Ascending aorta (tissue), 2 donors: ENCODE measurements at regions not wholly inside any gene's neighbourhood (a gene's known extent, or its start where the extent isn't known, plus 50 kb on each side); places are given as distances from the start of the nearest gene placed in this dataset.

Experiments
- DNase-seq, 2 donors: peaks; one replicate each; pipeline ENCODE4 v3.0.0-alpha.2; 2019; ENCODE audit warnings: low spot score in 2 of 2
- H3K27ac ChIP-seq, 2 donors: fragments of 200-600 bp; sonication (generic); one replicate each; pipeline ENCODE4 v1.5.1; 2016 to 2017; ENCODE audit warnings: mild to moderate bottlenecking in 1 of 2
- H3K27me3 ChIP-seq: fragments of 200-600 bp; sonication (generic); one replicate; pipeline ENCODE4 v1.5.1; 2017
- H3K36me3 ChIP-seq, 2 donors: fragments of 200-600 bp; sonication (generic); one replicate each; pipeline ENCODE4 v1.5.1; 2016
- H3K4me1 ChIP-seq, 2 donors: fragments of 200-600 bp; sonication (generic); one replicate each; pipeline ENCODE4 v1.5.1; 2016 to 2017; ENCODE audit warnings: mild to moderate bottlenecking in 1 of 2
- H3K4me3 ChIP-seq, 2 donors: fragments of 200-600 bp; sonication (generic); one replicate each; pipeline ENCODE4 v1.5.1; 2016 to 2017; ENCODE audit warnings: mild to moderate bottlenecking in 1 of 2
- H3K9me3 ChIP-seq, 2 donors: fragments of 200-600 bp; sonication (generic); one replicate each; pipeline ENCODE4 v1.5.1; 2016
- CTCF ChIP-seq, 3 experiments: fragments of 200-600 bp in 2 of 3; fragments of 450-650 bp in 1 of 3; sonication (generic) in 2 of 3; IDR thresholded peaks; one replicate each; pipeline ENCODE4 v1.5.1; 2016 to 2019; ENCODE audit warnings: antibody characterized with exemption in 3 of 3, mild to moderate bottlenecking in 1 of 3, moderate library complexity in 1 of 3
- intact Hi-C: fragments of 100-400 bp; cut with DNase I; formaldehyde crosslinking; loops from one replicate; pipeline ENCODE4 v1.15.1; 2023

GRCh38 chr7:81221527-81222217 is 302.8 kb upstream of the SEMA3C start:
- intact Hi-C loops, result no loop called here
- no peak overlapping the region for H3K27ac ChIP-seq
- no peaks in the 10 kb centered on the region for H3K36me3 ChIP-seq
- H3K9me3 ChIP-seq, result peaks cover 0 to 7% of the 10 kb centered on the region in 2 donors
- no peak for TF ChIP-seq CTCF (IDR thresholded peaks at IDR 0.05)
- DNase-seq, result no peak
- no peaks in the 10 kb centered on the region for H3K4me1 ChIP-seq
- no peaks in the 10 kb centered on the region for H3K27me3 ChIP-seq
- H3K4me3 ChIP-seq, result no peak overlapping the region

DNA sequence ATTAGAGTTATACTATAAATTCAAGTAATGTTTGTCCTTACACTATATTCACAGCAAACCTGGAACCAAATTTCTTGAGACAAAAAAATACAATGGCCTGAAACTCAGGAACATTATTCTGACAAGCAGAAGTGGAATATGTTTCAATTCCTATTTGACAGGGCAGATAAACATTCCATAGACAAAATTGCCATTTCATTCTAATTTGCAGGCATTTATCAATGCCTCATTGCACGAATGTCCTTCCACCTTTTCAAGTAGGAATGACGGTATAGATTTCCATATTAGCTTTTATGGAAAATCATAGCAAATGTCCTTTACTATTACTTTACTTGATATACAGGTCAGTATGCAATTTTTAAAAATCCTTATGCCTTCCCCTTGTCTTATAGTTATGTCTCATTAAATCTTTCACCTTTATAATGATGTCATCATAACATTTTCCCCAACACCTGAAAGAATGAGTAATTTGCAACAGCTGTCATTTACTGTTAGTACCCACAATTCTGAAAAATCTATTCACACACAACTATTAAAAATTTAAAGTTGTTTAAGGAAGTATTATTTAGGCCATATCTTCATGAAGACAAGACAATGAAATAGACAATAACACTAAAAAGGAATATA is 299.7 kb upstream of the SEMA3C start:
- H3K9me3 ChIP-seq, result no peaks in the 10 kb centered on the region
- no peak overlapping the region for H3K4me3 ChIP-seq
- TF ChIP-seq CTCF (IDR thresholded peaks at IDR 0.05), result no peak
- H3K27me3 ChIP-seq, result no peaks in the 10 kb centered on the region
- no peaks in the 10 kb centered on the region for H3K4me1 ChIP-seq
- intact Hi-C loops, result no loop called here
- DNase-seq, result no peak
- H3K36me3 ChIP-seq, result no peaks in the 10 kb centered on the region
- H3K27ac ChIP-seq, result no peak overlapping the region

GRCh38 chr7:81213394-81213793 is 294.5 kb upstream of the SEMA3C start:
- Histone ChIP-seq H3K9me3 (no peaks in the 10 kb centered on the region), H3K27ac (no peak overlapping the region), H3K4me3 (no peak overlapping the region), H3K27me3 (no peaks in the 10 kb centered on the region), H3K4me1 (peaks cover 2 to 6% of the 10 kb centered on the region in 2 donors), H3K36me3 (no peaks in the 10 kb centered on the region)
- no peak for DNase-seq
- intact Hi-C loops, result no loop called here
- TF ChIP-seq CTCF (IDR thresholded peaks at IDR 0.05), result no peak

- intact Hi-C loops, result no loop called here
- no peak for DNase-seq
- peaks cover 2 to 6% of the 10 kb centered on the region in 2 donors for H3K4me1 ChIP-seq
- no peaks in the 10 kb centered on the region for H3K27me3 ChIP-seq
- H3K4me3 ChIP-seq, result no peak overlapping the region
- H3K36me3 ChIP-seq, result no peaks in the 10 kb centered on the region
- TF ChIP-seq CTCF (IDR thresholded peaks at IDR 0.05), result no peak
- no peaks in the 10 kb centered on the region for H3K9me3 ChIP-seq
- no peak overlapping the region for H3K27ac ChIP-seq
Measured at GRCh38 chr7:81211934-81212320, 293.1 kb upstream of the SEMA3C start.

- Histone ChIP-seq H3K4me3 (no peak overlapping the region), H3K27me3 (no peaks in the 10 kb centered on the region), H3K36me3 (no peaks in the 10 kb centered on the region), H3K9me3 (no peaks in the 10 kb centered on the region), H3K4me1 (peaks cover 2 to 6% of the 10 kb centered on the region in 2 donors), H3K27ac (no peak overlapping the region)
- intact Hi-C loops, result no loop called here
- no peak for DNase-seq
- TF ChIP-seq CTCF (IDR thresholded peaks at IDR 0.05), result no peak
Measured at GRCh38 chr7:81211204-81211933, 292.5 kb upstream of the SEMA3C start.
